Breast epithelium (tissue), 3 donors: ENCODE measurements at regions not wholly inside any gene's neighbourhood (a gene's known extent, or its start where the extent isn't known, plus 50 kb on each side); places are given as distances from the start of the nearest gene placed in this dataset.

Experiments
- POLR2AphosphoS5 ChIP-seq, 3 donors: sonication (generic); formaldehyde crosslinking; IDR thresholded peaks; one replicate each; pipeline ENCODE4 v1.6.1; 2017; ENCODE audit warnings: antibody characterized with exemption in 3 of 3
- TF ChIP-seq, protein P1 (sequence below), 3 donors: fragments of 450-650 bp; IDR thresholded peaks; one replicate each; pipeline ENCODE4 v1.5.1; 2016 to 2017; ENCODE audit warnings: antibody characterized with exemption in 3 of 3, mild to moderate bottlenecking in 3 of 3, moderate library complexity in 3 of 3

DNA sequence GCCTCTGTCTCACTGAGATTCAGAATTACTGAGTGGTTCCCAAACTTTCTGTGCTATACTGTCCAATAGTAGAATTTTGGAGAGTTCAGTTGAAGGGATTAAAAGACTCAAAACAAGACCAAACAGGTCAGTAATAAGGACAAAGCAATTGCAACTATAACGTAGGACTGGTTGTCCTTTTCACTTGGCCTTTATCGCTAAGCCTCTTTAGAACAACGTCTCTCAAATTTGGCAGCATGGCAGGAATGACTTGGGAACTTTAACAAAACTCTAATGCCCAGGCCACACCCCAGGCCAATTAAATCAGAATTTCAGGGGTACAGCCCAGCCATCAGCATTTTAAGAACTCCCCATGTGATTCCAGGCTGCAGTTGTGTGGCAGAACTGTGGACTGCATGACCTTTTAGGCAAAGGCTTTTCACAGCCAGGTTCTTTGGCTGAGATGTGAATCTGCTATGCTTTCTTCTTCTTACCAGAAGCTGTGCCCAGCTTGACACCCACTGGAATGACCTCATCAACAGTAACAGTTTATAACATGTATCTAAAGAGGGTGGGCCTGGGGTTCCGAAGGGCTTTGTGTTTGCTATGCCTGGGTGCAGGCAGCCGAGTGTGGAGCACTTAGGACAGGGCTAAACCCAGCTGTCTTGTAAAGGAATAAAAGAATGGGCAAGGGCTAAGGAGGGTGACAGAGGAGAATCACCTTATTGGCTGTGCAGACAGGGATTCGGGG is 226.2 kb upstream of the PRICKLE2 start:
- TF ChIP-seq, protein P1, sequence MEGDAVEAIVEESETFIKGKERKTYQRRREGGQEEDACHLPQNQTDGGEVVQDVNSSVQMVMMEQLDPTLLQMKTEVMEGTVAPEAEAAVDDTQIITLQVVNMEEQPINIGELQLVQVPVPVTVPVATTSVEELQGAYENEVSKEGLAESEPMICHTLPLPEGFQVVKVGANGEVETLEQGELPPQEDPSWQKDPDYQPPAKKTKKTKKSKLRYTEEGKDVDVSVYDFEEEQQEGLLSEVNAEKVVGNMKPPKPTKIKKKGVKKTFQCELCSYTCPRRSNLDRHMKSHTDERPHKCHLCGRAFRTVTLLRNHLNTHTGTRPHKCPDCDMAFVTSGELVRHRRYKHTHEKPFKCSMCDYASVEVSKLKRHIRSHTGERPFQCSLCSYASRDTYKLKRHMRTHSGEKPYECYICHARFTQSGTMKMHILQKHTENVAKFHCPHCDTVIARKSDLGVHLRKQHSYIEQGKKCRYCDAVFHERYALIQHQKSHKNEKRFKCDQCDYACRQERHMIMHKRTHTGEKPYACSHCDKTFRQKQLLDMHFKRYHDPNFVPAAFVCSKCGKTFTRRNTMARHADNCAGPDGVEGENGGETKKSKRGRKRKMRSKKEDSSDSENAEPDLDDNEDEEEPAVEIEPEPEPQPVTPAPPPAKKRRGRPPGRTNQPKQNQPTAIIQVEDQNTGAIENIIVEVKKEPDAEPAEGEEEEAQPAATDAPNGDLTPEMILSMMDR (IDR thresholded peaks at IDR 0.05) = no peak
- TF ChIP-seq POLR2AphosphoS5 (IDR thresholded peaks at IDR 0.05) = no peak
